C1 segment of cervical spinal cord (tissue), 14 donors: ENCODE measurements at regions not wholly inside any gene's neighbourhood (a gene's known extent, or its start where the extent isn't known, plus 50 kb on each side); places are given as distances from the start of the nearest gene placed in this dataset.

Source experiments
- DNase-seq, 14 donors: peaks; one replicate each; lab custom pipeline; 2025; lab: John Stamatoyannopoulos, UW

GRCh38 chr20:6492271-6493055, 275.0 kb upstream of the BMP2 start:
- peak in 6 of 14 donors; percentile 1 to 12 (median 6) for DNase-seq

- DNase-seq: no peak
Measured at GRCh38 chr20:6490849-6491248, 276.6 kb upstream of the BMP2 start.

GRCh38 chr20:6489361-6490171, 277.9 kb upstream of the BMP2 start:
- DNase-seq: no peak

- no peak for DNase-seq
Measured at GRCh38 chr20:6485351-6485750, 282.1 kb upstream of the BMP2 start.

GRCh38 chr20:6483727-6484126, 283.8 kb upstream of the BMP2 start:
- DNase-seq: no peak

- DNase-seq: no peak
Measured at GRCh38 chr20:6482486-6482885, 285.0 kb upstream of the BMP2 start.

GRCh38 chr20:6480328-6481200, 286.9 kb upstream of the BMP2 start:
- DNase-seq: no peak

GRCh38 chr20:6473197-6473596, 294.3 kb upstream of the BMP2 start:
- DNase-seq: no peak

GRCh38 chr20:6471871-6472270, 295.6 kb upstream of the BMP2 start:
- DNase-seq: no peak

- DNase-seq: no peak
Measured at GRCh38 chr20:6471110-6471647, 296.3 kb upstream of the BMP2 start.

- no peak for DNase-seq
Measured at GRCh38 chr20:6469695-6470094, 297.8 kb upstream of the BMP2 start.

- no peak for DNase-seq
Measured at GRCh38 chr20:6468423-6469116, 298.9 kb upstream of the BMP2 start.

- DNase-seq: no peak
Measured at GRCh38 chr20:6467562-6467961, 299.9 kb upstream of the BMP2 start.

GRCh38 chr20:6466075-6466810, 301.2 kb upstream of the BMP2 start:
- DNase-seq: no peak

- DNase-seq: no peak
Measured at GRCh38 chr20:6450841-6451240, 316.6 kb upstream of the BMP2 start.

GRCh38 chr20:6440443-6440799, 317.6 kb upstream of the FERMT1 start:
- DNase-seq: no peak

- DNase-seq: no peak
Measured at GRCh38 chr20:6439737-6440442, 317.1 kb upstream of the FERMT1 start.

GRCh38 chr20:6434131-6434530, 311.3 kb upstream of the FERMT1 start:
- DNase-seq: no peak

- DNase-seq: no peak
Measured at GRCh38 chr20:6430381-6430780, 307.6 kb upstream of the FERMT1 start.
